GM19455 (cell line): ENCODE measurements at regions not wholly inside any gene's neighbourhood (a gene's known extent, or its start where the extent isn't known, plus 50 kb on each side); places are given as distances from the start of the nearest gene placed in this dataset.
"Not testable (repeated sequence)": the region's sequence is repeated elsewhere in the genome, so short reads cannot be mapped to it uniquely, and the experiment has no call there.

Experiments used
- ATAC-seq: cut with Tn5 transposase; IDR thresholded peaks from one replicate; pipeline ENCODE4 v1.9.1; 2021; ENCODE audit not compliant: unreplicated experiment

DNA sequence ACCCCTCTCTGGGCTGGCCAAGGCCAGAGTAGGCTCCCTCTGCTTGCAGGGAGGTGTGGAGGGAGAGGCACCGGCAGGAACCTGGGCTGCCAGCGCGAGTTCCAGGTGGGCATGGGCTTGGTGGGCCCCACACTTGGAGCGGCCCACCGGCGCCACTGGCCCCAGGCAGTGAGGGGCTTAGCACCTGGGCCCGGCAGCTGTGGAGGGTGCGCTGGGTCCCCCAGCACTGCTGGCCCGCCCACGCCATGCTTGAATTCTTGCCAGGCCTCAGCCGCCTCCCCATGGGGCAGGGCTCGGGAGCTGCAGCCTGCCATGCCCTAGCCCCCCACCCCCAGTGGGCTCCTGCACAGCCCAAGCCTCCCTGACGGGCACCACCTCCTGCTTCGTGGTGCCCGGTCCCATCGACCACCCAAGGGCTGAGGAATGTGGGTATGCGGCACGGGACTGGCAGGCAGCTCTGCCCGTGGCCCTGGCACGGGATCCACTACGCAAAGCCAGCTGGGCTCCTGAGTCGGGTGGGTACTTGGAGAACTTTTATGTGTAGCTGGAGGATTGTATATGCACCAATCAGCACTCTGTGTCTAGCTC is 1648.0 kb downstream of the OLFM4 start:
- ATAC-seq = no peak

DNA sequence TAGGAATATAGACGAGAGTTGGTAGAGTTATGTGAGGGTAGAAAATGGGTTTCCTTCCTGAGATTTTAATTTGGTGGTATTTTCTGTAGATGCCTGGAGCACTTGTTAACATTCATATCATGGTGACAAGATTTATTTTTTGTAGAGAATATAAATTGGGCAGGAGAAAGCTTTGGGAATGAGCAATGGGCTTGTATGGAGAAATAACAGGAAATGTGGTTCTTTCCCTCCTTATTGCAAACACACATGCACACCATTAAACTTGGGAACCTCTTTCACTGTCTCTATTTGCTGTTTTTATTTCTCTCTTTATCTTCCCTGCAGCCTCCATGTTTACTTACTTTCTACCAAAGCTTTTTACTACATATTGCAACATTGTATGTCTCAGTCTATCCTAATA is 1653.6 kb downstream of the OLFM4 start:
- ATAC-seq = no peak

DNA sequence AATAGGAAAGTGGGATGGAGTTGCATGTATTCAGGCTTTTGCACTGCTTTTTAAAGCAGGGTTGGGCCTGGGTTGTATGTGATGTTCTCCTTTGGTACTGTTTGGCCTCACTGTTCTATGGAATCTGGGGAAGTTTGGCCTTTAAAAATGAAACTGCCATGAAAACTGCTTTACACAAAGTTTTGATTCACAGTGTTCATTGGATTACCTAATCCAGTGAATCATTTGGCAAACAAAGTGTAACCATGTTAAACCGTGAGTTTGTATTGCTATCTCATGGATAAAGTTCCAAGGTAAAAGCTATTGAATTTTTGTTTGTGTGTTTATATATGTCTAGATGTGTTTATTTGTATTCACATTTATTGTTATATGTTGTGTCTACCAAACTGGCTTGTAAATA is 1658.6 kb downstream of the OLFM4 start:
- ATAC-seq = no peak

DNA sequence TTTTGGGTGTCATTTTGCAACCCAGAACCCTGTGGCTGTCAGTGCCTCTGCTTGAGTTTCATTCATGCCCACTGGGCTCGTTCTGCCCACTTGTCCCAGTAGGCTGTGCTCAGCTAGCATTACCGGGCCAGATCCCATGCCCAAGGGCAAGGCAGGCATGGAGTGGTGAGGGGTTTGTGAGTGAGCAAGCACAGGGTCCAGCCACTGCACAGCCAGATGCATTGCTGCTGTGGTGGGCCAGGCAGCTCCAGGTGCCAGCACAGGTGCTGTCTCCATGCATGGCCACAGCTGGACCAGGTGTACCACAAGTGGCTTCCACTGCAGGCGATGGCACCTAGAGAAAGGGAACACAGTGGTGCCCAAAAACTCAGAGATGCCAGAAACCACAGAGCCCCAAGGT is 1671.2 kb downstream of the OLFM4 start:
- no peak for ATAC-seq

DNA sequence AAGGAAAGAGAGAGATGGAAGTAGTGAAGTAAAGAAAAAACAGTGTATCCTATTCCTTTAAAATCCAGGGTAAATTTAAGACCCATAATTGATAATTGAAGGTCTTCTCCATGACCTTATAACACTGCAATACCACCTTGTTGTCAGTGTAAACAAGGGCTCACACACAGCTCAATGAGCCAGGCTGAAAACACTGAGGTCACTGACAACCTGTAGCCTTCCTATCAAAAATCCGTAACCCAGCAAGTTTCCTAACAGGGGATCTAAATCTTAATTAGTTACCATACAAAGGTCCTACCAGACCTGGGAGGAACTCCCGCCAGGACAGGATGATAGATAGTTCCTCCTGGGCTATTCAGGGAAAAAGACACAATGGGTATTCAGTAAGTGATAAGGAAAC is 1677.1 kb downstream of the OLFM4 start:
- no peak for ATAC-seq

GRCh38 chr13:54706336-54706735 is 1677.7 kb downstream of the OLFM4 start:
- no peak for ATAC-seq

GRCh38 chr13:54709546-54709945 is 1680.9 kb downstream of the OLFM4 start:
- no peak for ATAC-seq

- no peak for ATAC-seq
These were observed 1705.0 kb downstream of the OLFM4 start for GRCh38 chr13:54733639-54734038.

- ATAC-seq = not testable (repeated sequence)
These were observed 1708.6 kb downstream of the OLFM4 start for GRCh38 chr13:54737211-54737610.

DNA sequence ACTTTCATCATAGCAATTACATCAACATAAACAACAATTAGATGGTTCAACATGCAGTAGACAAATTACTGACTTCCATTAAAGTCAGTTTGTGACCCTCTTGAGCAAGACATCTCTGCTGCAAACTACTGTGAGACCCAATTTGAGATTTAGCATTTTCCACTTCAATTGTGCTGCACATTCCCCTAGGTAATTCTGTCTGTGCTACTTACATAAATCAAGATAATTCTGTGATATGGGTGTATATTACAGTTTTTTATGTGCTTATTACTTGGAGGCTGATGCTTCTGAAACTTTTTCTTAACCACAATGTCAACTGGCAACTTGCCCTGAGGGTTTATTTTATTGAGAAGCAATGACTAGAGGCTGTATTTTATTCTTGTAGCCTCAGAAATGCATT is 1714.4 kb downstream of the OLFM4 start:
- ATAC-seq = no peak

DNA sequence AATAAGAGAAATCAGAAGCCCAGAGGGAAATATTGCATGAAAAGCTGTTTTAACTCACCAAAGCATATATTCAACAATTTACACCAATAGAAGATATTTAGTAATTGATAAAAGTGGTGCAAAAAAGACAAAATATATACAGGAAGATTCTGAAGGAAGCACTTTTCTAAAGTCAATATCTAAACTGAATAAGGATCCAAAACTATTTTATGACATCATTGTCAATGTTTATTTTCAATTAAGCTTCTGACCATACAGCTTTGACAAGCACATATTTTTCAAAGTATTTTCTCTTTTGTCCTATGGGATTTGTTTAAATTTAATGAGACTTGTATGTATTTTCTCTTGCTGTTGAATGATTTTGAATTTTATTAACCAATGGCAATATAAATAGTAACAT is 1716.1 kb downstream of the OLFM4 start:
- no peak for ATAC-seq

GRCh38 chr13:54750521-54750920 is 1721.9 kb downstream of the OLFM4 start:
- ATAC-seq = no peak

DNA sequence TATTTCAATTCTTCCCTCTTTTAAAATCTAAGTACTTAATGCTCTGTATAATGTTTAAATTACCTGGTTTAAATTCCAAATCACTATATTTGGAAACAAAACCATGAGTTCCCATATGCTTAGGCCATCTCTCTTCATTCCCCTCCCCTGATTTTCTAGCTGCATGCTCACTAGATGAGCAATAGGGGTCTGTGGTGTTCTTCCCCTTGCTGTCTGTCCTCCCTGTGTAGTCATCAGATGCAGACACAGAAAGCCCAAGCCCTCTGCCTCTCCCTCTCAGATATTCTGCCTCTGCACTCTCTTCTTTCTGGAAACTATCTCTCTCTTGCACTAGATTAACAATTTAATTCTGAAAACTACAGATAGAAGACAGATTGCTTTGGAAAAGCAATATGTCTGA is 1730.2 kb downstream of the OLFM4 start:
- no peak for ATAC-seq

GRCh38 chr13:54768214-54768613 is 1739.6 kb downstream of the OLFM4 start:
- ATAC-seq = no peak

GRCh38 chr13:54775501-54776191 is 1747.0 kb downstream of the OLFM4 start:
- no peak for ATAC-seq

DNA sequence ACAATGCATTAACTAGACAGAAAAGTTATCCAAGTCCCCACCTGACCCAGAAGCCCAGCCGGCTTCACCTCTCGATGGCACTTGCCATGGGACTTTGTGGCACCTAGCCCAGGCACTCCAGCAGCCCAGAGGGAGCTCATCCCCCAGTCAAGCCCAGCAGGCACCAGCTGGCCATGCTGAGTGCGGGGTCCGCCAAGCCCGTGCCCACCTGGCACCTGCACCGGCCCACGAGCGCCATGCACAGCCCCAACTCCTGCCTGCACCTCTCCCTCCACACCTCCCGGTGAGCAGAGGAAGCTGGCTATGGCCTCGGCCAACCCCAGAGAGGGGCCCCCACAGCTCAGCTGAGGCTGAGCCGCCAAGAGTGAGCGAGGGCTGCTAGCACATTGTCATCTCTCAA is 1759.1 kb downstream of the OLFM4 start:
- no peak for ATAC-seq

GRCh38 chr13:54799621-54800226 is 1771.1 kb downstream of the OLFM4 start:
- ATAC-seq = no peak

- no peak for ATAC-seq
These were observed 1773.6 kb downstream of the OLFM4 start for GRCh38 chr13:54802226-54802625.

DNA sequence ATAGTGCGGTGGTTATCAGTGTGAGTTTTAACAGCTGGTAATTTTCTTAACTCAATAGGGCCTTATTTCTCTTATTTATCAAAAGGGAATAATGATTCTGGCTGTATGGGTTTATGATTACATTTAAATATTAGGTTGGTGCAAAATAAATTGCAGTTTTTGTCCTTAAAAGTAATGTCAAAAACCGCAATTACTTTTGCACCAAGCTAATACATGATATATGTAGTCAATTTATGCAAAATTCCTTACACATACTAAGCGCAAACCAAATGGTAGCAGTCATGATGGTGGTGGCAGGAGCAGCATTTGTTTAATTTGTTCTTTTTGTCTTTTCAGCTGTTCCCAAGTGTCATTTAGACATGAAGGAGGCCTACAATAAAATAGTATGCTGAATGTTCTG is 1777.1 kb downstream of the OLFM4 start:
- ATAC-seq = no peak

DNA sequence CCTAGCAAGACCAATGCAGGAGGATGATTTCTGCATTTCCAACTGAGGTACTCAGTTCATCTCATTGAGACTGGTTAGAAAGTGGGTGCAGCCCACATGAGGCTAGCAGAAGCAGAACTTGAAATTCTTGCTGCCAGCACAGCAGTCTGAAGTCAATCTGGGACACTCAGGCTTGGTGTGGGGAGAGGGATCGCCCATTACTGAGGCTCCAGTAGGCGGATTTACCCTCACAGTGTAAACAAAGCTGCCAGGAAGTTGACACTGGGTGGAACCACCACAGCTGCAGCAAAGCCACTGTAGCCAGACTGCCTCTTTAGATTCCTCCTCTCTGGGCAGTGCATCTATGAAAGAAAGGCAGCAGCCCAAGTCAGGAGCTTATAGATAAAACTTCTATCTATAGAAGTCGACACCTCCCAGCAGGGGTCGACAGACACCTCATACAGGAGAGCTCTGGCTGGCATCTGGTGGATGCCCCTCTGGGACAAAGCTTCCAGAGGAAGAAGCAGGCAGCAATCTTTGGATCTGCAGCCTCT is 1793.4 kb downstream of the OLFM4 start:
- ATAC-seq = not testable (repeated sequence)

- ATAC-seq = not testable (repeated sequence)
These were observed 1800.9 kb downstream of the OLFM4 start for GRCh38 chr13:54829391-54830068.

GRCh38 chr13:54836273-54836672 is 1807.7 kb downstream of the OLFM4 start:
- ATAC-seq = no peak
